Lung (tissue), 11 donors: ENCODE measurements at regions not wholly inside any gene's neighbourhood (a gene's known extent, or its start where the extent isn't known, plus 50 kb on each side); places are given as distances from the start of the nearest gene placed in this dataset.

Source experiments
- ATAC-seq: fragments of 200-7000 bp; cut with Tn5 transposase; one replicate; pipeline ENCODE4 v1.9.1; 2020; ENCODE audit warnings: moderate number of reproducible peaks; ENCODE audit not compliant: insufficient read depth, low FRiP score
- DNase-seq, 3 donors: peaks; one replicate each; pipeline ENCODE4 v3.0.0-alpha.2; 2013 to 2017
- H3K27ac ChIP-seq, 2 donors: one replicate each; pipeline ENCODE4 v1.5.1; 2013; ENCODE audit warnings: mild to moderate bottlenecking in 2 of 2, moderate library complexity in 2 of 2, control low read depth in 1 of 2, inconsistent platforms in 1 of 2, low read depth in 1 of 2, low read length in 1 of 2
- H3K27me3 ChIP-seq, 3 donors: one replicate each; pipeline ENCODE4 v1.5.1; 2013; ENCODE audit warnings: low read length in 2 of 3; ENCODE audit not compliant: control insufficient read depth in 3 of 3, insufficient read depth in 3 of 3
- H3K36me3 ChIP-seq, 4 donors: one replicate each; pipeline ENCODE4 v1.5.1; 2013; ENCODE audit warnings: low read length in 4 of 4, mild to moderate bottlenecking in 1 of 4, moderate library complexity in 1 of 4; ENCODE audit not compliant: control insufficient read depth in 4 of 4, insufficient read depth in 4 of 4
- H3K4me1 ChIP-seq, 5 donors: one replicate each; pipeline ENCODE4 v1.5.1; 2013; ENCODE audit warnings: low read length in 5 of 5, mild to moderate bottlenecking in 2 of 5, moderate library complexity in 1 of 5; ENCODE audit not compliant: control insufficient read depth in 5 of 5, insufficient read depth in 5 of 5
- H3K4me3 ChIP-seq: one replicate; pipeline ENCODE4 v1.5.1; 2013; ENCODE audit warnings: mild to moderate bottlenecking, control low read depth, moderate library complexity
- H3K9ac ChIP-seq, 2 donors: one replicate each; pipeline ENCODE4 v1.5.1; 2013; ENCODE audit warnings: low read length in 2 of 2, control low read depth in 1 of 2; ENCODE audit not compliant: insufficient read depth in 1 of 2
- H3K9me3 ChIP-seq, 4 donors: one replicate each; pipeline ENCODE4 v1.5.1; 2013; ENCODE audit warnings: low read length in 3 of 4, mild to moderate bottlenecking in 1 of 4, moderate library complexity in 1 of 4; ENCODE audit not compliant: control insufficient read depth in 4 of 4, insufficient read depth in 3 of 4
- WGBS, 2 donors: extraction: QIAGEN DNeasy Blood & Tissue Kit; methylation state at CpG; one replicate each; pipeline ENCODE4 v1.1.7; 2013; 5-methylcytosine and 5-hydroxymethylcytosine counted together
- TF ChIP-seq, protein P1 (sequence below): IDR thresholded peaks from 2 replicates; pipeline ENCODE4 v1.5.1; 2012; ENCODE audit warnings: mild to moderate bottlenecking; ENCODE audit errors: control extremely low read depth, extremely low read depth
- donor health status: control.
- donor health status: control.
- donor health status: Bipolar disorder and iron deficiency.
- donor health status: healthy.
- donor health status: DM: yes; HTN: yes; CAD: no.

DNA sequence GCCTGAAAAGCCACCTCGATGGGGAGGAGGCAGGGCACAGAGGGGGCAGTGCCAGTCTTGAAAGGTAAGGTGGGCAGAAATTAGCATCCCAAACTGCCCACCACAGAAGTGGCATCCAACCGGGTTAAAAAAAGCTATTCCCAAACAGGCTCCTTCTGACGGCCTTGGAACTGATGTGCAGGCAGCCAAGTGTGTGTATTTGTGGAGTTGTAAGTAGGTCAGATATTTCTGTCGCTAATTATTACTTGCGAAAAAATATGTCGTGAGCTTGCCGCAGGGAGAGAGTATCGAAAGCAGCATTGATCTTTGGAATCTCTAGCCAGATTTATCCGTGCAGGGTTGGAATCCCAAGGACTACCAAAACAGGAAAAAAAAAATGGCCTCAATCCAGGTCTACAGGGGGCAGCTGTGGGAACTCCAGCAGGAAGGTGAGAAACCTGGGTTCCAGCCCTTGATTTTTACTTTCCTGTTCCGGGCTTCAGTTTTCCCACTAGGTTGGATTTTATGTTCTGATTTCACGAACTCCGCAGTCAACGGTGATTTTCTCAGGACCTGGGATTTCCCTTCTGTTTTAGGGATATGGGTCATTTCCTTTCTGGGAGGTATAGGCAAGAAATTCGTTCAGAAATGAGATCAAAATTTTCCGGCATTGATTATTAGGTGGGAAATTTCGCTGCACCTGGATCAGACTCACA, 200.8 kb downstream of the RGS3 start:
- TF ChIP-seq, protein P1, sequence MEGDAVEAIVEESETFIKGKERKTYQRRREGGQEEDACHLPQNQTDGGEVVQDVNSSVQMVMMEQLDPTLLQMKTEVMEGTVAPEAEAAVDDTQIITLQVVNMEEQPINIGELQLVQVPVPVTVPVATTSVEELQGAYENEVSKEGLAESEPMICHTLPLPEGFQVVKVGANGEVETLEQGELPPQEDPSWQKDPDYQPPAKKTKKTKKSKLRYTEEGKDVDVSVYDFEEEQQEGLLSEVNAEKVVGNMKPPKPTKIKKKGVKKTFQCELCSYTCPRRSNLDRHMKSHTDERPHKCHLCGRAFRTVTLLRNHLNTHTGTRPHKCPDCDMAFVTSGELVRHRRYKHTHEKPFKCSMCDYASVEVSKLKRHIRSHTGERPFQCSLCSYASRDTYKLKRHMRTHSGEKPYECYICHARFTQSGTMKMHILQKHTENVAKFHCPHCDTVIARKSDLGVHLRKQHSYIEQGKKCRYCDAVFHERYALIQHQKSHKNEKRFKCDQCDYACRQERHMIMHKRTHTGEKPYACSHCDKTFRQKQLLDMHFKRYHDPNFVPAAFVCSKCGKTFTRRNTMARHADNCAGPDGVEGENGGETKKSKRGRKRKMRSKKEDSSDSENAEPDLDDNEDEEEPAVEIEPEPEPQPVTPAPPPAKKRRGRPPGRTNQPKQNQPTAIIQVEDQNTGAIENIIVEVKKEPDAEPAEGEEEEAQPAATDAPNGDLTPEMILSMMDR, result no peak
- ATAC-seq, result no peak
- H3K9ac ChIP-seq, result no peak overlapping the region
- 84 to 88% methylated on average over 16 of the region's 16 CpGs for WGBS, 2 donors
- H3K4me1 ChIP-seq, result no peaks in the 10 kb centered on the region
- H3K27ac ChIP-seq, result no peak overlapping the region
- no peak overlapping the region for H3K4me3 ChIP-seq
- H3K27me3 ChIP-seq, result peaks cover 0 to 6% (median 2%) of the 10 kb centered on the region in 3 donors
- no peak for DNase-seq
- H3K9me3 ChIP-seq, result no peaks in the 10 kb centered on the region
- H3K36me3 ChIP-seq, result no peaks in the 10 kb centered on the region

DNA sequence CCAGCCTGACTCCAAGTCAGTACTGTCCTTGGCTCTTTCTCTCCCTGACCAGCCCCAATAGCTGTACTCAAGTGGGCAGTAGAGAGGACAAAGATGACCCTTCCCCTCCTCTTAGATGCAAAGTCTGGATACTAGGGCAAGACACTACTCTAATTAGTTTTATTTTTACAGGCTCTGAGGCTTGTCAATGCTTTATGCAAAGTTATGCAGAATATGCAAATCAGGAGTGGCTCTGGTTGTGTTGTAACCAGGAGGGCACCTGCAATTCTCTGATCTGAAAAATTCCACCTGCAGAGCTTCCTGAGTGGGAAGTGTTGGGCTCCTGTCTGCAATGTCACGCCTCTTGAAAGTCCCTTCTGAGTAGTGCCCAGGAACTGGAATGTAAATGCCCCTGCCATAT, 201.5 kb downstream of the RGS3 start:
- no peak overlapping the region for H3K9ac ChIP-seq
- TF ChIP-seq, protein P1, result no peak
- 87 to 92% methylated on average over 1 of the region's 1 CpG for WGBS, 2 donors
- H3K4me3 ChIP-seq, result no peak overlapping the region
- H3K36me3 ChIP-seq, result no peaks in the 10 kb centered on the region
- DNase-seq (no peak), ATAC-seq (no peak)
- no peaks in the 10 kb centered on the region for H3K4me1 ChIP-seq
- H3K27me3 ChIP-seq, result peaks cover 0 to 1% (median 0%) of the 10 kb centered on the region in 3 donors
- no peak overlapping the region for H3K27ac ChIP-seq
- H3K9me3 ChIP-seq, result no peaks in the 10 kb centered on the region

DNA sequence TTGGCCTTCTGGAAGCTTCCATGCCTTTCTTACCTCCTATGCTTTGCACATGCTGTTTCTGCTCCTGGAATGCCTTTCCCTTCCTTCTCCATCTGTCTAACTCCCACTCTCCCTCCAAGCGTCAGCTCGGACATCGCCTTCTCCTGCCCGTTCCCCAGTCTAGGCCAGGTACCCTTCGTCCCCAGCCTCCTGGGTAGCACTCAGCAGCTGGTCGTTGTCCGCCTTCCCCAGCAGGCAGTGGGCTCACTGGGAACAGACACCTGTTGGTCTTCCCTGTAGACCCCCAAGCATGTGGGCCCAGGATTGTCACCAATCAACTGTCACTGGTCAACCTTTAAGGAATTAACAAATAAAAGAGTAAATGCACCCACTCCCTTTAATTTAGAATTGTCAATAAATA, 202.2 kb downstream of the RGS3 start:
- TF ChIP-seq, protein P1, result no peak
- H3K9me3 ChIP-seq, result no peaks in the 10 kb centered on the region
- no peak overlapping the region for H3K4me3 ChIP-seq
- no peaks in the 10 kb centered on the region for H3K4me1 ChIP-seq
- 93 to 96% methylated on average over 7 of the region's 7 CpGs for WGBS, 2 donors
- no peaks in the 10 kb centered on the region for H3K27me3 ChIP-seq
- DNase-seq (no peak), ATAC-seq (no peak)
- H3K36me3 ChIP-seq, result no peaks in the 10 kb centered on the region
- H3K9ac ChIP-seq, result no peak overlapping the region
- no peak overlapping the region for H3K27ac ChIP-seq

DNA sequence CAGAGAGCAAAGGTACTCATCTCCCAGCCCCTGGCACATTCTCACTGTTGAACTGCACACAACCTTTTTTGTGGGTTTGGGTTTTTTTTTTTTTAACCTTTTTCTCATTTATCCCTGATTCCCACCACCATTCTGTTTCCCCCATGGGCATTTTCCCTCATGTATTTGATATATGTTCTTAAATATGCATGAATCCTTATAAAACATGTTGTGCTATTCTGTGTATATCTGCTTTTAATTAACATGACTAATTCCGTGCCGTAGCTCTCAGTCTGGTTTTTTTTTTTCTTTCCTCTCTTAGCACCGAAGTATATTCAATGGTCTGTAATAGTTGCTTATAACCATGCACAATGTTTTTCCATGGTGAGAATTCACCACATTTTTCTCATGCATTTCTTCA, 204.5 kb downstream of the RGS3 start:
- H3K27me3 ChIP-seq, result no peaks in the 10 kb centered on the region
- H3K9me3 ChIP-seq, result no peaks in the 10 kb centered on the region
- no peak overlapping the region for H3K27ac ChIP-seq
- H3K4me3 ChIP-seq, result no peak overlapping the region
- H3K9ac ChIP-seq, result no peak overlapping the region
- DNase-seq, result no peak
- no peak for ATAC-seq
- H3K4me1 ChIP-seq, result no peaks in the 10 kb centered on the region
- whole genome bisulfite sequencing, 2 donors, result 87 to 89% methylated on average over 3 of the region's 3 CpGs
- TF ChIP-seq, protein P1, result no peak
- no peaks in the 10 kb centered on the region for H3K36me3 ChIP-seq
